HG03354 (cell line): ENCODE measurements at regions not wholly inside any gene's neighbourhood (a gene's known extent, or its start where the extent isn't known, plus 50 kb on each side); places are given as distances from the start of the nearest gene placed in this dataset.
"Not testable (repeated sequence)": the region's sequence is repeated elsewhere in the genome, so short reads cannot be mapped to it uniquely, and the experiment has no call there.

Experiments
- ATAC-seq: cut with Tn5 transposase; IDR thresholded peaks from one replicate; pipeline ENCODE4 v1.9.1; 2021; ENCODE audit warnings: mild to moderate bottlenecking; ENCODE audit not compliant: unreplicated experiment, poor library complexity, severe bottlenecking

GRCh38 chr2:145887915-145888314, 1368.0 kb upstream of the ZEB2 start:
- no peak for ATAC-seq

GRCh38 chr2:145880997-145881396, 1361.1 kb upstream of the ZEB2 start:
- ATAC-seq = not testable (repeated sequence)

GRCh38 chr2:145875016-145875415, 1355.1 kb upstream of the ZEB2 start:
- no peak for ATAC-seq

- no peak for ATAC-seq
Measured at GRCh38 chr2:145874466-145874865, 1354.5 kb upstream of the ZEB2 start.

- no peak for ATAC-seq
Measured at GRCh38 chr2:145864501-145864900, 1344.6 kb upstream of the ZEB2 start.

- ATAC-seq = no peak
Measured at GRCh38 chr2:145861940-145862339, 1342.0 kb upstream of the ZEB2 start.

GRCh38 chr2:145860083-145860482, 1340.2 kb upstream of the ZEB2 start:
- ATAC-seq = no peak

- ATAC-seq = no peak
Measured at GRCh38 chr2:145855142-145855541, 1335.2 kb upstream of the ZEB2 start.

GRCh38 chr2:145854039-145854755, 1334.3 kb upstream of the ZEB2 start:
- no peak for ATAC-seq

GRCh38 chr2:145851730-145852129, 1331.8 kb upstream of the ZEB2 start:
- no peak for ATAC-seq

GRCh38 chr2:145849466-145849865, 1329.5 kb upstream of the ZEB2 start:
- no peak for ATAC-seq

- no peak for ATAC-seq
Measured at GRCh38 chr2:145846982-145847381, 1327.1 kb upstream of the ZEB2 start.

GRCh38 chr2:145845923-145846322, 1326.0 kb upstream of the ZEB2 start:
- ATAC-seq = no peak

- no peak for ATAC-seq
Measured at GRCh38 chr2:145845207-145845894, 1325.4 kb upstream of the ZEB2 start.

GRCh38 chr2:145841973-145842372, 1322.1 kb upstream of the ZEB2 start:
- ATAC-seq = no peak

GRCh38 chr2:145836986-145837385, 1317.1 kb upstream of the ZEB2 start:
- no peak for ATAC-seq

- ATAC-seq = no peak
Measured at GRCh38 chr2:145835665-145836064, 1315.7 kb upstream of the ZEB2 start.

- no peak for ATAC-seq
Measured at GRCh38 chr2:145832681-145833080, 1312.8 kb upstream of the ZEB2 start.

GRCh38 chr2:145829931-145830330, 1310.0 kb upstream of the ZEB2 start:
- no peak for ATAC-seq

GRCh38 chr2:145827235-145827634, 1307.3 kb upstream of the ZEB2 start:
- ATAC-seq = no peak

- no peak for ATAC-seq
Measured at GRCh38 chr2:145824384-145824783, 1304.5 kb upstream of the ZEB2 start.
